Femur (tissue), 1 donor: ENCODE measurements at regions not wholly inside any gene's neighbourhood (a gene's known extent, or its start where the extent isn't known, plus 50 kb on each side); places are given as distances from the start of the nearest gene placed in this dataset.

Source experiments
- DNase-seq: peaks from one replicate; pipeline ENCODE4 v3.0.0-alpha.2; 2017

DNA sequence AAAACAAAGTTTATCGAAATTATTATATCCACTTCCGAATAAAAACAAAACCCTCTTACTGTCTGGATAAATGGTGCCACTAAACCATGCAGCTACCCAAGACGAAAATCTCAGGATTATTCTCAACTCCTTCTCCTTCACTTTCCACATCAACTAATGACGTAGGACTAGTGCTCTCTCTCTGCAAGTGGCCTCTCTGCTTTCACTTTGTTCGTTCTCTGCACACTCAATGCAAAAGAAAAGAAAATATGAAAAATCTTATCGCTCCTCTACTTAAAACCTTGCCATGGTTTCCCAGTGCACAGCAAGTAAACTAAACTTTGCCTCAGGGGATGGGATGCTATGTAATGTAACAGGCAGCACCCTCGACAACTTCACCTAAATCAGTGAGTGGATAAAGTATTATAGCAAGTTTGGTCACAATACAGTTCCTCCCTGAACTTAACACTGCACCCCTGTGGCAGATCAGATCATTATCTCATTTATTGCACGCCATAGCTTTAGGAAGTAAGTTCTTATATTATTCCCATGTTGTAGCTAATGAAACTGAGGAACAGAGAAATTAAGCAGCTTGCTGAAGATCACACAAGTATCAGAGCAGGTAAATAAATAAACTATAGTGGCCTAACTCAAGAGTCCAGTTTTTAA, 262.7 kb upstream of the GADL1 start:
- DNase-seq, result no peak

GRCh38 chr3:31157893-31158620, 263.6 kb upstream of the GADL1 start:
- DNase-seq, result no peak

- DNase-seq, result no peak
These were observed 265.0 kb upstream of the GADL1 start for GRCh38 chr3:31159331-31160039.

DNA sequence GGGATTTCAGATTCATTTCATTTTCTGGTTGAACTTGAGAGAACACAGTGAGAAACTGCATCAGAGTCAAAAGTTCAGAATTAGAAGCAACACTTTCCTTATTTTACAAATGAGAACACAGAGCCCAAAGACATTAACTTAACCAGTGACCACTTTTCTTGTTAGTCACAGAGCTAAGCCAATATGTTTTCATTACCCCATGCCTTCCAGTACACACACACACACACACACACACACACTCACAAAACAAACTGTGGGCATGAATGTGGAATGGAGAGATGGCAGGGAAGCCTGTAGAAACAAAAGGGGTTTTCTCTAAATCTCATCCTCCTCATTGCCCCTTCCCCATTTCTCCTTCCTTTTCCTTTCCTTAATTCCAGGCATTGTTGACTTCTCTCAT, 267.4 kb upstream of the GADL1 start:
- no peak for DNase-seq

DNA sequence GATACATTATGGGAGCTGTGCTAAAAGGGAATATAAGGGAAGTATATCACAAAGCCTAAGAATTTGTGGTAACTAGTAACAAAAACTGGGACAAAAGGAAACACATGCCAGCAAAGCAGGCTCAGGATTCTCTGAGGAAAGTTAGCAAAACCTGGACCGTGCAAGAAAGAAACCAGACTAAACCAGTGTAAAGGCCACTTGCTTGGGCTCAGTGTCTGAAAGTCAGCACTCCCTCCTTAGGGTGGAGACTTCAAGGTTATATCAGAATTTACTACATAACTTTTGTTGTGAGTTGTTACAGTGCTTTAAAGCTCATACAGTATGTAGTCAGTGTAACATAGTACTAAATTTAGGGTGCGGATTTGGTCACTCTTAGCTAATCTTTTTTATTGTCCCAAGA, 269.9 kb upstream of the GADL1 start:
- no peak for DNase-seq

DNA sequence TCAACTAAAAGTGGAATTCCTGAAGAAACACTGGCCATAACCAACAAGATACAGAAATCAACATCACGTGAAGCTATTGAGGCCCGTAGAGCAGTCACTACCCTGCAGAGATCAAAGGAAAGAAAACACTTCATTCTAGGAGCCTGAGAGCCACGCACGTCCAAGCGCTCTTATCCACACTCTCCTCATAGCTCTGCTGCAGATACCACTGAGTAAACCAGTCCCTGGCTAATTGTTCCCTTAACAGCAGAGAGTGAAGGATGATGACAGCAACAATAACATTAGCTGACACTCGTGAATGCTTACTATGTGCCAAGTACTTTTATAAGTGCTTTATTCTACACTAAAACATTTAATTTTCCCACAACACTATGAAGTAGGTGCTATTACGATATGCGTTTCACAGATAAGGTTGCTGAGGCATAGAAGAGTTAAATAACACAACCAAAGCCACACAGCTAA, 271.0 kb upstream of the GADL1 start:
- DNase-seq, result no peak

GRCh38 chr3:31166249-31166885, 271.9 kb upstream of the GADL1 start:
- DNase-seq, result no peak

- DNase-seq, result no peak
These were observed 273.2 kb upstream of the GADL1 start for GRCh38 chr3:31167666-31168065.

DNA sequence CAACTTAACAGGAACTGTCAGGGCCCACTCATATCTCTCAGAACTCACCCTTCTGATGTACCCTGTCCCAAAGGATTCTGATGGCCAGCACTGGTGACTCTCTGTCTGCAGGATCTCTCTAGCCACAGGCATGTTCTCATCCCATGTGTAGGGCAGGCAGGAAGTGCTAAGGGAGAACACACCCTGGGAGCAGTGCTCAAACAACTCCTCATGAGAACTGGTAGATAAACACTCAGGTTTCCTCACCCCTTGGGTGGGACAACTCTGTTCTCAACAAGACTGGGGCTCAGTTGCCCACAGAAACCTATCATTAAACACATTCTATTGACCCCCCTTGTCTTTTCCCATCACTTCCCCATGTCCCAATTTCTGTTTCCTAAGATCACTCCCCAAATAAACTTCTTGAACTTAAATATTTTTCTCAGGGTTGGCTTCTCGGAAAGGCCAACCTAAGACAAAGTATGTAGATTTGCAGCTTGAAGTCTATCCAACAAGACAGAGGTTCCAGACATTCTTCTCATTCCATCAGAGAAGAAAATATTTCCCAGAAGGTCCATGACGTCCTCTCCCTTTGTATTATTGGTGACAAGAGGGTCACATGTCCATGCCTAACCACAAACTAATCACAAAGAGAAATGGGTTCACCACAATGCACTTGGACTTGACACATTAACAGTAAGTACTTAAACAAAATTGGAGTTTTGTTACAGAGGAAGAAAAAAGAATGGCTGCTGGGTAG, 276.6 kb upstream of the GADL1 start:
- DNase-seq, result no peak

DNA sequence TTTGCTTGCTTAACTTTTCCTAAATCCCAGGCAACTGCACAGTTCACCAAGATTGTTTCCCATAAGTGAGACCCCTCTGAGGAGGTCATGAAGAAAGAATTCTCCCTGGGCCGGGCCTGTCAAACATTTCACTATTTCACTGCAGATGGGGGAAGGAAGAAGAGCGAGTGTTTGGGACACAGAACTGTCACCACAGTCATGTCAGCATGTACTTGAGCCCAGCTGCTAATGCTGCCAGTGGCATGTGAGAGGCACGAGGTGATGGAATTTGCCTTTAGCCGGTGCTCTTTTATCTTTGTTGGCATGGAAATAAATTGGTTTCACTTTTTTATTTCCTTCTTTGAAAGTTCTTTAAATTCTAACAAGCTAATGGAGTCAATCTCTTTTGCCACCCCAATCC, 277.9 kb upstream of the GADL1 start:
- DNase-seq, result no peak

DNA sequence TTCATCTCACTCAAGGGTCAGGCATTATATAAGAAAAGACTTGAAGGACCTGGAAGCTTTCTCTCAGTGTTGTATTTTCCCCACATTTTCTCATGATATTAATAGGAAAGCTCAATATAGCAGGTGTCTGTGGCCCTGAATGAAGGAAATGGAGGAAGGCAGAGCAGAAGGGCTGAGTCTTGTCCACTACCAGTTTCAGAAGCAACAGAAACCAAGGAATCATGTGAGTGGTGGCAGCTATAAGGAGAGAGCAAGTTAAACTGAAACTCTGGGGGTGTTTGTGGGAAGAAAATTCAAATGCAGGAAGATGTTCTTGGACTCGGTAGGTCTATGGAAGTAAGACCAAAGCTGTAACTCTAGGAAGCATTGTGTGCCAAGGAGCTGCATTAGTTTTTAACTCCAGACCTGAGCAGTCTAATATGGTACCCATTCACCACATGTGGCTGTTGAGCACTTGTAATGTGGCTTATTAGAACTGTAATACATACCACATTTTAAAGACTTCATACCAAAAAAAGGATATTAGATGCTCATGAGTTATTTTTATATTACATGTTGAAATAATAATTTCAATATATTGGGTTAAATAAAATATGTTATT, 278.8 kb upstream of the GADL1 start:
- DNase-seq, result no peak

DNA sequence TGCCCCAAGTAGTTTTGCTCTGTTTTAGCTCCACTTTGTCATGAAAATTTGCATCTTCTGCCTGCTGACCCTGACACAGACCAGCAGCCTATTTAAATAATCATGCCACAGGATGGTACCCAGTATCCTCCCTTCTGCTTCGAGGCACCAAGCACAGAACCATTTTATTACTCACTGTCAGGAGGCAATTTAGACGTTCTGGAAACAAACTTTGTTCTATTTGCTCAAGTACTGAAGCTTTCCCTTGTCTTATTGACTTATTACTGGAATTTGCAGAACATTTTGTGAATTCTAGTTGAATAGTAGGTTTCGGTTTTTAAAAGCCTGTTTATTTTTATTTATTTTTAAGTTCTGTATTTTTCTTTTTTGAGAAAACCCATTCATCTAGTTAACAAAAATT, 279.6 kb upstream of the GADL1 start:
- DNase-seq, result no peak

- DNase-seq, result no peak
These were observed 281.6 kb upstream of the GADL1 start for GRCh38 chr3:31176045-31176444.

- DNase-seq, result no peak
These were observed 284.0 kb upstream of the GADL1 start for GRCh38 chr3:31178467-31178866.

- DNase-seq, result no peak
These were observed 285.3 kb upstream of the GADL1 start for GRCh38 chr3:31179768-31180167.

DNA sequence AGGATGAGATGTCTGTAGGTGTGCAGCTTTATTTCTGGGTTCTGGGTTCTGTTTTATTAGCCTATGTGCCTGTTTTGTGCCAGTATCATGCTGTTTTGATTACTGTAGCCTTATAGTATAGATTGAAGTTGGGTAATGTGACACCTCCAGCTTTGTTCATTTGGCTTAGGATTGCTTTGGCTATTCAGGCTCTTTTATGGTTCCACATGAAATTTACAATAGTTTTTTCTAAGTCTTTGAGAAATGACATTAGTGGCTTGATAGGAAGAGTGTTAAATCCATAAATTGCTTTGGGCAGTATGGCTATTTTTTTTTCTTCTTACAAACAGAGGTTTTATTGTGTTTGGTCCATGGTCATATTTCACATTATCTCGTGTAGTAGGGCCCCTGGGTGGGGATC, 285.8 kb upstream of the GADL1 start:
- no peak for DNase-seq

DNA sequence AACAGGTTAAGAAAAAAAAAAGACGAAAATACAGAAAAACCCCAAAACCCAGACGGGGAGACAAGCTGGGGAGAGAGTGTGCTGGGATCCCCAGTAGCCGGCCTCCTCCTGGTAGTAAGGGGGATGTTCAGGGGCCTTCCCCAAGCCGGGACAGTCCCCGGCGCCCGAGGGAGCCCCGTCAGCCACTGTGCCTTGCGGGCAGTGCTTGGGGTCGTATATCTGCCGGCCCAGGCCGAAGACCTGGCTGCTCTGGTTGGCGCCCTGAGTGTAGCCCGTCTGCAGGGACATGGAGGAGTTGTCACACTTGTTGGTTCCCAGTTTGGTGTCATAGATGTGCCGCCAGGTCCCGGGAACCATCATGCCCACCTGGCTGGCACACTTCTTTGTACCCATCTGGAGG, 287.2 kb upstream of the GADL1 start:
- DNase-seq, result no peak

- DNase-seq, result no peak
These were observed 288.2 kb upstream of the GADL1 start for GRCh38 chr3:31182661-31183060.

DNA sequence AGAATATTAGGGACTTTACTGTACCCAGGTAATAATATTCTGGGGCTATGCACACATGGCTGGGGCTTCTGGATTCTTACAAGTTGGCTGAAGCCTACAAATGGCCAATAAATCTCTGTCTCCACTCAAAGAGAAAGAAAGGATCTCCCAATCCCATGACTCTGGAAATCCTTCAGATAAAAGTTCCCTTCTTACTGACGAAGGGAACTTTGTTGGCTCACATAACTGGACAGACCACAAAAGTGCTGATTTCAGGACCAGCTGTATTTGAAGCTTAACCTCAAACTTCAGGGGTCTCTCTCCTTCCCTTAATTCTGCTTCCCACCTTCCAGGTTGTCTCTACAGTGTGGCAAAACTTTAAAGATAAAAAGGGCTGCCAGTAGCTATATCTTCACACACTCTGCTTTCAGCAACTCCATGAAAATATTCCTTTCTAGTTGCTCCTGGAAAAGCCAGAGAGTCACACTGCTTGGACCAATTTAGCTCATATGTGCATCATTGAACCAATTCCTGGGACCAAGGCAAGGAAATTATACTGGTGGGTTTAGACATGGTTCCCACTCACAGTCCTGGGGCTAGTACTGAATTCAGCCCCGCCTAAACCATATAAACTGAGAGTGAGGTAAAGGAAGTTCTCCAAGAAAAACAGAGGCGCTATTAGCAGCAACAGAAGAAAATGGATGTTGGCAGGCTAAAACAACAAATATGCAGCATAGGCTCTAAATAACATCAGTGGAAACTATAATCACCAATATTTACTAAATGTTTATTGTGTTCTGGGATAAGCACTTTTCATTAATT, 290.0 kb upstream of the GADL1 start:
- DNase-seq, result no peak

DNA sequence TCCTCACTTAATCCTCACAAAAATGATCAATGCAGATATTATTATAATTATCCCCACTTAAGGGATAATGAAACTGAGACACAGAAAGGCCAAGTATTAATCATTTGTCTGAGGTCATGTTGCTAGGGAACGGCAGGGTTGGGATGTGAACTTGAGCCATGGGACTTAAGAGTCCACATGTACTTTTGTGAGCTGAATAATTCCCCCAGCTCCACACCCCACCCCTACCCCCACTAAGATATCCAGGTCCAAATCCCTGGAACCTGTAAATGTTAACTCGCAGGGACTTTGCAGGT, 290.5 kb upstream of the GADL1 start:
- DNase-seq, result peak; percentile 41

DNA sequence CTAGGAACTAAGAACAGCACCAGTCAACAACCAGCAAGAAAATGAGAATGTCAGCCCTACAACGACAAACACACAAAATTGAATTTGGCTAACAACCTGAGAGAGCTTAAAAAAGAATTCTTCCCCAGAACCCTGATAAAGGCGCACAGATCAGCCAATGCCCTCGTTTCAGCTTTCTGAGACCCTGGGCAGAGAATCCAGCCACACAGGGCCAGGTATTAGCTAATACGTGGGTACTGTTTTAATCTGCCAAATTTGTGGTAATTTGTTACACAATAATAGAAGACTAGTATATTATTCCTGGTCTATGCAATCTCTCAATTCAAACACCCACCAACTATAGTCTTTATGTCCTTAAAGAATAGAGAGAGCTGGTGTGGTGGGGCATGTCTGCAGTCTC, 291.6 kb upstream of the GADL1 start:
- no peak for DNase-seq

GRCh38 chr3:31187380-31187779, 292.9 kb upstream of the GADL1 start:
- DNase-seq, result no peak
